GM23338 (cell line): ENCODE measurements at regions not wholly inside any gene's neighbourhood (a gene's known extent, or its start where the extent isn't known, plus 50 kb on each side); places are given as distances from the start of the nearest gene placed in this dataset.

Source experiments
- ATAC-seq: fragments of 200-7000 bp; cut with Tn5 transposase; 3 replicates; pipeline ENCODE4 v1.9.1; 2020
- DNase-seq: peaks from one replicate; pipeline ENCODE4 v3.0.0-alpha.2; 2015; ENCODE audit warnings: low spot score
- H2AFZ ChIP-seq: fragments of 200-600 bp; sonication (generic); 2 replicates; pipeline ENCODE4 v1.8.0; 2016; ENCODE audit warnings: antibody characterized with exemption, mild to moderate bottlenecking, moderate library complexity
- H3F3A ChIP-seq: fragments of 200-600 bp; sonication (generic); replicated peaks from 2 replicates; pipeline ENCODE4 v1.8.0; 2017; ENCODE audit warnings: antibody characterized with exemption, mixed run types, low read depth
- H3K27ac ChIP-seq: fragments of 200-600 bp; sonication (generic); 2 replicates; pipeline ENCODE4 v1.6.1; 2016; ENCODE audit warnings: low read depth
- H3K27me3 ChIP-seq: fragments of 200-600 bp; sonication (generic); 2 replicates; pipeline ENCODE4 v1.8.0; 2016; ENCODE audit warnings: mild to moderate bottlenecking, mixed run types, moderate library complexity; ENCODE audit not compliant: insufficient read depth
- H3K36me3 ChIP-seq: fragments of 200-600 bp; sonication (generic); 2 replicates; pipeline ENCODE4 v1.8.0; 2016; ENCODE audit warnings: mild to moderate bottlenecking; ENCODE audit not compliant: insufficient read depth
- H3K4me1 ChIP-seq: fragments of 200-600 bp; sonication (generic); 2 replicates; pipeline ENCODE4 v1.8.0; 2016; ENCODE audit warnings: mild to moderate bottlenecking, moderate library complexity; ENCODE audit not compliant: insufficient read depth
- H3K4me2 ChIP-seq: fragments of 200-600 bp; sonication (generic); 2 replicates; pipeline ENCODE4 v1.7.1; 2017; ENCODE audit warnings: mixed run types
- H3K4me3 ChIP-seq: fragments of 200-600 bp; sonication (generic); 2 replicates; pipeline ENCODE4 v1.6.1; 2016; ENCODE audit warnings: mixed run types
- H3K79me2 ChIP-seq: fragments of 200-600 bp; sonication (generic); replicated peaks from 2 replicates; pipeline ENCODE4 v1.8.0; 2017; ENCODE audit warnings: mild to moderate bottlenecking; ENCODE audit not compliant: insufficient read depth
- H3K9me2 ChIP-seq: fragments of 200-600 bp; sonication (generic); 2 replicates; pipeline ENCODE4 v1.8.0; 2017; ENCODE audit not compliant: insufficient read depth
- H4K20me1 ChIP-seq: fragments of 200-600 bp; sonication (generic); replicated peaks from 2 replicates; pipeline ENCODE4 v1.8.0; 2017; ENCODE audit warnings: mild to moderate bottlenecking; ENCODE audit not compliant: insufficient read depth
- H3K27ac Mint-ChIP-seq: 2 replicates; pipeline ENCODE4 v1.8.0; 2020; ENCODE audit warnings: inconsistent platforms, mild to moderate bottlenecking, moderate library complexity, mixed read lengths
- H3K27me3 Mint-ChIP-seq: 3 replicates; pipeline ENCODE4 v1.8.0; 2022; ENCODE audit warnings: low read depth, mild to moderate bottlenecking, moderate library complexity, mixed read lengths, inconsistent platforms; ENCODE audit not compliant: insufficient read depth, poor library complexity
- H3K36me3 Mint-ChIP-seq: 3 replicates; pipeline ENCODE4 v1.8.0; 2021; ENCODE audit warnings: low read depth, mild to moderate bottlenecking, inconsistent platforms, moderate library complexity, mixed read lengths
- H3K4me1 Mint-ChIP-seq: 3 replicates; pipeline ENCODE4 v1.8.0; 2020; ENCODE audit warnings: mild to moderate bottlenecking, inconsistent platforms, mixed read lengths
- H3K4me3 Mint-ChIP-seq: 3 replicates; pipeline ENCODE4 v1.8.0; 2021; ENCODE audit warnings: moderate library complexity, mild to moderate bottlenecking, inconsistent platforms, mixed read lengths
- H3K9me3 Mint-ChIP-seq: 3 replicates; pipeline ENCODE4 v1.8.0; 2020; ENCODE audit warnings: moderate library complexity, mild to moderate bottlenecking, inconsistent platforms, mixed read lengths
- CTCF ChIP-seq, 2 experiments: fragments of 200-600 bp in 1 of 2; sonication (generic) in 1 of 2; conservative IDR thresholded peaks; 2 replicates each; pipeline versions ENCODE4 v1.5.1 to v1.6.1; 2016 to 2017; ENCODE audit warnings: antibody characterized with exemption in 2 of 2, low read depth in 2 of 2, mild to moderate bottlenecking in 2 of 2, moderate library complexity in 1 of 2
- ETS1 ChIP-seq: IDR thresholded peaks from 2 replicates; pipeline ENCODE4 v1.6.1; 2016; ENCODE audit warnings: antibody characterized with exemption
- EZH2 ChIP-seq: fragments of 200-600 bp; sonication (generic); IDR thresholded peaks from one replicate; pipeline ENCODE4 v1.8.0; 2017; ENCODE audit warnings: antibody characterized with exemption, mild to moderate bottlenecking, low read depth; ENCODE audit not compliant: unreplicated experiment
- JUNB ChIP-seq: IDR thresholded peaks from one replicate; pipeline ENCODE4 v1.6.1; 2016; ENCODE audit warnings: antibody characterized with exemption; ENCODE audit not compliant: unreplicated experiment
- NANOG ChIP-seq: IDR thresholded peaks from 2 replicates; pipeline ENCODE4 v1.6.1; 2016; ENCODE audit warnings: antibody characterized with exemption, borderline replicate concordance
- STAT1 ChIP-seq: IDR thresholded peaks from one replicate; pipeline ENCODE4 v1.6.1; 2016; ENCODE audit warnings: antibody characterized with exemption; ENCODE audit not compliant: unreplicated experiment
- ZNF462 ChIP-seq: fragments of 250-450 bp; sonication (Bioruptor Pico); IDR thresholded peaks from 2 replicates; pipeline ENCODE4 v1.5.0; 2020; ENCODE audit warnings: mild to moderate bottlenecking, moderate library complexity

- Mint-ChIP-seq H3K4me1 (peaks cover 2% of the 10 kb centered on the region; the same call in 1 of the 3 replicates), H3K27me3 (peaks cover 22% of the 10 kb centered on the region), H3K27ac (no peak overlapping the region), H3K9me3 (peaks cover 86% of the 10 kb centered on the region), H3K4me3 (no peak overlapping the region), H3K36me3 (peaks cover 21% of the 10 kb centered on the region)
- H3K4me3 ChIP-seq: no peak overlapping the region
- no peaks in the 10 kb centered on the region for H3K36me3 ChIP-seq
- H3K4me1 ChIP-seq: no peaks in the 10 kb centered on the region
- no peaks in the 10 kb centered on the region for H4K20me1 ChIP-seq
- ATAC-seq: no peak
- H3K79me2 ChIP-seq: no peaks in the 10 kb centered on the region
- no peaks in the 10 kb centered on the region for H3F3A ChIP-seq
- no peak for TF ChIP-seq CTCF (conservative IDR thresholded peaks at IDR 0.05; ENCODE audit: low read depth in 2 of 2)
- no peak for TF ChIP-seq STAT1
- no peak for TF ChIP-seq ZNF462 (CRISPR knock-in tag)
- TF ChIP-seq NANOG: no peak
- no peak for TF ChIP-seq EZH2
- TF ChIP-seq ETS1: no peak
- no peak for TF ChIP-seq JUNB
- H3K27me3 ChIP-seq: no peaks in the 10 kb centered on the region
- H2AFZ ChIP-seq: no peak overlapping the region
- no peak for DNase-seq
- no peaks in the 10 kb centered on the region for H3K9me2 ChIP-seq
- H3K27ac ChIP-seq: no peak overlapping the region
- no peak overlapping the region for H3K4me2 ChIP-seq
Measured at GRCh38 chr1:4019147-4019521, 119.1 kb upstream of the C1orf174 start.
